ENCODE measurements at regions not wholly inside any gene's neighbourhood (a gene's known extent, or its start where the extent isn't known, plus 50 kb on each side); places are given as distances from the start of the nearest gene placed in this dataset.
"Not testable (repeated sequence)": the region's sequence is repeated elsewhere in the genome, so short reads cannot be mapped to it uniquely, and the experiment has no call there.

DNA sequence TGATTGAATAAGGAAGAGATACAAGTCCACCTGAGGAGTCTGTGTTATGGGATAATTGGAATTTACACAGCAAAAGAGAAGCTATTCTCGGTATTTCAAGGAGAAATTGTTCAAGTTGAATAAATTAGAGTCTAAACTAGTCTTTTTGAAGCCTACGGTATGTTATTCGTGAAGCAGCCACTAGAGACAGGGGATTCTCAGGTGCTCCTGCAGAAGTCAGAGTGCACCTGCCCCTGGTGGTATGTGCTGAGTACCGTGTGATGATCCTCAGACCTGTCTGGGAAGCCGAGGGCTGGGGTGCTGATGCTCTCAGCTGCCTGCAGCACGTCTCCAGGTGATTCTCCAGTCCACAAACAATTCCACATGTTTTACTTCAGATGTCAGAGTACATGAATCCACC lies 1171.7 kb downstream of the RPIA start:
- H3K4me1 ChIP-seq (ENCODE audit: control insufficient read depth in 2 of 2, insufficient read depth in 2 of 2, low read length in 2 of 2); H3K9me3 ChIP-seq (ENCODE audit: control insufficient read depth in 2 of 2, insufficient read depth in 1 of 2, low read length in 1 of 2); H3K36me3 ChIP-seq (ENCODE audit: control insufficient read depth in 2 of 2, insufficient read depth in 2 of 2, low read length in 1 of 2); H3K4me3 ChIP-seq (ENCODE audit: low read length in 2 of 2); H3K27ac ChIP-seq (ENCODE audit: low read depth in 1 of 2, low read length in 1 of 2); DNase-seq (ENCODE audit: low read depth in 6 of 9, low spot score in 9 of 9); H3K27me3 ChIP-seq (ENCODE audit: control insufficient read depth in 2 of 2, insufficient read depth in 1 of 2, low read length in 1 of 2): not testable (repeated sequence)
- WGBS: no CpG with 5 or more reads among the region's 6 CpGs

DNA sequence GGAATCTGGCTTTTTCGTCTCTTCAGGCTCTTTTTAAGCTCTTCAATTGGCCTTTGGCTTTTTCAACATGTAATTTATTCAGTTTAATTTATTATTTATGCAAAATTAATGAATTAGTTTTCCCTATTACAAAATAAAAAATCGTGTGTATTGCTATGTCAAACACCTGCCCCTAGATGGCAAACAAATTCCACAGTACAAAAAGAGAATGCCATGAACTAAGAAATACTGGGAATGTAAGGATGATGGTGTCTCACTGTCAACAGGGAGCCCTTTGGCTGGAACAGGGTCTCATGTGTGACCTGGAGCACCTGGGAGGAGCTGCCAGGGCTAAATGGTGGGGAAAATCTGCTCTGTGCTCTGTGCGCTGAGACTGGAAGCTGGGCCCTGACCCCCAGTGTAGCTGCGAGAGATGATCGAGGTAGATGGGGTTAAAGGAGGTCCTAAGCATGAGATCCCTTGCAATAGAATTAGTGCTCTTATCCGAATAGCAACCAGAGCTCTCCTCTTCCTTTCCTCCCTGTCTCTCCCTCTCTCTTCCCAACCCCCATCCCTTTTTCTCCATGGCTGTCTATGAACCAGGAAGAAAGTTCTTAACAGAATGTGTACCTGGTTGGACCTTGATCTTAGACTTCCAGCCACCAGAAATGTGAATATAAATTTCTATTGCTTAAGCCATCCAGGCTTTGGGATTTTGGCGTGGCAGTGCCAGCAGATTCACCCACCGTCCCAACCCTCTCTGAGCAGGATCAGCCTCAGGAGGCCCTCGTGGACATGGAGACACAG lies 1183.5 kb downstream of the RPIA start:
- not testable (repeated sequence) for H3K36me3 ChIP-seq (ENCODE audit: control insufficient read depth in 2 of 2, insufficient read depth in 2 of 2, low read length in 1 of 2); H3K4me3 ChIP-seq (ENCODE audit: low read length in 2 of 2); H3K27ac ChIP-seq (ENCODE audit: low read depth in 1 of 2, low read length in 1 of 2); H3K9me3 ChIP-seq (ENCODE audit: control insufficient read depth in 2 of 2, insufficient read depth in 1 of 2, low read length in 1 of 2); H3K27me3 ChIP-seq (ENCODE audit: control insufficient read depth in 2 of 2, insufficient read depth in 1 of 2, low read length in 1 of 2); DNase-seq (ENCODE audit: low read depth in 6 of 9, low spot score in 9 of 9); H3K4me1 ChIP-seq (ENCODE audit: control insufficient read depth in 2 of 2, insufficient read depth in 2 of 2, low read length in 2 of 2)
- WGBS: 74% methylated on average over 4 of the region's 9 CpGs

DNA sequence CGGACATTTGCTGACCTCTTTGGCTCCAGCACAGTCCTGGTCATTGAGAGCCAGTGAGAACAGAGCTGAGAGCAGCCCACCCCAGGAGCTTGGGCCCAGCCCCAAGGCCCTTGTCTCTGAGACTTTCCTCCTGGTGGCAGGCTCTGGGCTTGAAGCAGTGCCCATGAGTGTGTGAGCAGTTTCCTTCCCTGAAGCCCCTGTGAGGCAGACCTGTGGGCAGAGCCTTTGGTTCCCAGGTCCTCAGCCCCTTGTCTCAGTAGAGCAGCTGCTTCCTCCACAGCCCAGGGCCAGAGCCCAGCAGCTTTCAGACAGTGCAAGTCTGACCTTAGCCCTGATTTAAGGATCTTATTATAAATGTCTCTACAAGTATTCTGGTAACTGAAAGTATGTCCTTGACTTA lies 1185.0 kb downstream of the RPIA start:
- H3K4me1 ChIP-seq (ENCODE audit: control insufficient read depth in 2 of 2, insufficient read depth in 2 of 2, low read length in 2 of 2); H3K4me3 ChIP-seq (ENCODE audit: low read length in 2 of 2); H3K9me3 ChIP-seq (ENCODE audit: control insufficient read depth in 2 of 2, insufficient read depth in 1 of 2, low read length in 1 of 2); H3K27me3 ChIP-seq (ENCODE audit: control insufficient read depth in 2 of 2, insufficient read depth in 1 of 2, low read length in 1 of 2); DNase-seq (ENCODE audit: low read depth in 6 of 9, low spot score in 9 of 9); H3K27ac ChIP-seq (ENCODE audit: low read depth in 1 of 2, low read length in 1 of 2); H3K36me3 ChIP-seq (ENCODE audit: control insufficient read depth in 2 of 2, insufficient read depth in 2 of 2, low read length in 1 of 2): not testable (repeated sequence)
- no CpG with 5 or more reads among the region's 1 CpG for WGBS

DNA sequence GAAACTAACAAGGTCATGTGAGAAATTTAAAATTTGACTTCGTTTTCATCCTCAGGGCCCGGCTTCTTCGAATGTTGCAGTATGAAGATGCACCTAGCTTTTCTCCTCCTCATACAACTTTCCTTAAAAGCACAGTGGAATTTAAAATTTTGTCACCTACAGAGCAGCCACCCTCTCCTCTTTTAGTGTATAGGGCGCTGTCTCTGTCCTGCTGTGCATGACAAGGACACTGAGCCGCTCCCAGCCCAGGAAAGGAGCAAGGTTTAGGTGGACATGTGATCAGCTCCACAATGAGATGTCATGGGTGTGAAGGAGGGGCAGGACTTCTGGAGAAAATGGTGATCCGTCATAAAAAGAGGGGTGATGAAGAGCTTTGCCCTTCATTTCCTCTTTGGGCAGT lies 1185.4 kb downstream of the RPIA start:
- H3K27me3 ChIP-seq (ENCODE audit: control insufficient read depth in 2 of 2, insufficient read depth in 1 of 2, low read length in 1 of 2); H3K27ac ChIP-seq (ENCODE audit: low read depth in 1 of 2, low read length in 1 of 2); DNase-seq (ENCODE audit: low read depth in 6 of 9, low spot score in 9 of 9); H3K9me3 ChIP-seq (ENCODE audit: control insufficient read depth in 2 of 2, insufficient read depth in 1 of 2, low read length in 1 of 2); H3K36me3 ChIP-seq (ENCODE audit: control insufficient read depth in 2 of 2, insufficient read depth in 2 of 2, low read length in 1 of 2); H3K4me1 ChIP-seq (ENCODE audit: control insufficient read depth in 2 of 2, insufficient read depth in 2 of 2, low read length in 2 of 2); H3K4me3 ChIP-seq (ENCODE audit: low read length in 2 of 2): not testable (repeated sequence)
- WGBS: 85% methylated on average over 6 of the region's 6 CpGs

DNA sequence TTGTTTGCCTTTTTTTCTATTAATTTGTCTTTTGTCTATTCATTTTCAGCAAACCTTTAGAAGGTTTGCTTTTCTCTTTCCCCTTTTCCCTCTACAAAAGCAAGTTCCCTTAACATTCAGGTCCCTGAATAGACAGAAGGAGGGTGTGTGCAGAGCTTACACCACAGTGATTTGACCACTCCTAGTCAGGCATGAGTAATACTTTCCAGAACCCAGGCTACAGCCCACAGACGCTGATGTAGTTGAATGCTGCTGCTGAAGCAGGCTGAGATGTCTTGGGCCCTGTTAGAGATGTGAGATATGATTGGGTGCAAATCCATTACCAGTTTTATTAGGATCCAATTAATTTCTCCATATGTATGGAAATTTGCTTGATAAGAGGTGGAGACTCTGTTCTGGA lies 1191.4 kb downstream of the RPIA start:
- not testable (repeated sequence) for DNase-seq (ENCODE audit: low read depth in 6 of 9, low spot score in 9 of 9); H3K36me3 ChIP-seq (ENCODE audit: control insufficient read depth in 2 of 2, insufficient read depth in 2 of 2, low read length in 1 of 2)
- 72% methylated on average over 1 of the region's 1 CpG for WGBS

DNA sequence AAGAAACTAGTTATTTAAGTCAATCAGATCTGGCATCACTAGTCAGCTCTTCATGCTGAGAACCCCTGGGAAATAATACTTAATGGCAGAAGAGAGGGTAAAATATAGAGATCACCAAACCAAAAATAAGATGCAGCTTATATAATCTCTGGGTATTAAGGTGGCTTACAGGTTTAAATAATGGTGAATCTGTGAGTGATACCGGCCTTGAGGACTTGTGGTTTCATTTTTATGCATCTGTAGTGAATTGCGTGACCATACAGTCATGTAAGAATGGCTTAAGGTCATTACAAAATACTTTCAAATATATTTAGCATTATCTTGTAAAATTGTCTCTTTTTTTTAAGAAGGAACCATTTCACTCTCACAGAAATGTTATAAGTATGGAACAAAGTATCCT lies 1192.2 kb downstream of the RPIA start:
- 76% methylated on average over 2 of the region's 2 CpGs for whole genome bisulfite sequencing
- H3K4me3 ChIP-seq (ENCODE audit: low read length in 2 of 2); H3K36me3 ChIP-seq (ENCODE audit: control insufficient read depth in 2 of 2, insufficient read depth in 2 of 2, low read length in 1 of 2); H3K27ac ChIP-seq (ENCODE audit: low read depth in 1 of 2, low read length in 1 of 2); DNase-seq (ENCODE audit: low read depth in 6 of 9, low spot score in 9 of 9); H3K9me3 ChIP-seq (ENCODE audit: control insufficient read depth in 2 of 2, insufficient read depth in 1 of 2, low read length in 1 of 2); H3K4me1 ChIP-seq (ENCODE audit: control insufficient read depth in 2 of 2, insufficient read depth in 2 of 2, low read length in 2 of 2); H3K27me3 ChIP-seq (ENCODE audit: control insufficient read depth in 2 of 2, insufficient read depth in 1 of 2, low read length in 1 of 2): not testable (repeated sequence)

More for the DNA sequence above, 1191.4 kb downstream of the RPIA start:
- not testable (repeated sequence) for H3K27me3 ChIP-seq (ENCODE audit: control insufficient read depth in 2 of 2, insufficient read depth in 1 of 2, low read length in 1 of 2); H3K4me1 ChIP-seq (ENCODE audit: control insufficient read depth in 2 of 2, insufficient read depth in 2 of 2, low read length in 2 of 2); H3K27ac ChIP-seq (ENCODE audit: low read depth in 1 of 2, low read length in 1 of 2); H3K9me3 ChIP-seq (ENCODE audit: control insufficient read depth in 2 of 2, insufficient read depth in 1 of 2, low read length in 1 of 2); H3K4me3 ChIP-seq (ENCODE audit: low read length in 2 of 2)

DNA sequence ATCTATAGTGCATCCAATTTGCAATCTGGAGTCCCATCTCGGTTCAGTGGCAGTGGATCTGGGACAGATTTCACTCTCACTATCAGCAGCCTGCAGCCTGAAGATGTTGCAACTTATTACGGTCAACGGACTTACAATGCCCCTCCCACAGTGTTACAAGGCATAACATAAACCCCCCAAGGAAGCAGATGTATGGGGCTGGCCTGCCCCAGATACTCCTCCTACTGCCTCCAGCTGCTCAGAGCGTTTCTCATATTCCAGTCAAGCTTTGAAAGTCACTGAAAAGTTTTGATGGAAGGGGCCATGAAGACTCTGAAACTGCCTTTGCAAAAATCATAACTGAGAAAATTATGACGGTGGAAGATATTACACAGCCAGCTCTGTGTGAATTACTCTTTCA lies 1193.6 kb downstream of the RPIA start:
- H3K27ac ChIP-seq (ENCODE audit: low read depth in 1 of 2, low read length in 1 of 2); H3K27me3 ChIP-seq (ENCODE audit: control insufficient read depth in 2 of 2, insufficient read depth in 1 of 2, low read length in 1 of 2); DNase-seq (ENCODE audit: low read depth in 6 of 9, low spot score in 9 of 9); H3K36me3 ChIP-seq (ENCODE audit: control insufficient read depth in 2 of 2, insufficient read depth in 2 of 2, low read length in 1 of 2); H3K4me3 ChIP-seq (ENCODE audit: low read length in 2 of 2); H3K4me1 ChIP-seq (ENCODE audit: control insufficient read depth in 2 of 2, insufficient read depth in 2 of 2, low read length in 2 of 2); H3K9me3 ChIP-seq (ENCODE audit: control insufficient read depth in 2 of 2, insufficient read depth in 1 of 2, low read length in 1 of 2): not testable (repeated sequence)
- 22% methylated on average over 1 of the region's 5 CpGs for WGBS

DNA sequence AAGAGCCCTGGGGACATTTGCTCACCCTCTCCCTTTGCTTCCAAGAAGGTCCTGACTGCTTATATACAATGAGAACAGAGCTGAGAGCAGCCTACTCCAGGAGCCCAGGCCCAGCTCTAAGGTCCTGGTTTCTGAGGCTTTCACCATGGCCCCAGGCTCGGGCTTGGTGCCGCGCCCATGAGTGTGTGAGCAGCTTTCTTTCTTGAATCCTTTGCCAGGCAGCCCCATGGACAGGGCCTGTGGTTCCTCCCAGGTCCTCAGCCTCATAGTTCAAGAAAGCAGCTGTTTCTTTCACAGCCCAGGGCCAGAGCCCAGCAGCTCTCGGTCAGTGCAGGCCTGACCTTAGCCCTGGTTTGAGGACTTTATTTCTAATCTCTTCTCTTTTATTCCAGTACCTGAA lies 1197.2 kb downstream of the RPIA start:
- not testable (repeated sequence) for DNase-seq (ENCODE audit: low read depth in 6 of 9, low spot score in 9 of 9); H3K27me3 ChIP-seq (ENCODE audit: control insufficient read depth in 2 of 2, insufficient read depth in 1 of 2, low read length in 1 of 2); H3K36me3 ChIP-seq (ENCODE audit: control insufficient read depth in 2 of 2, insufficient read depth in 2 of 2, low read length in 1 of 2); H3K9me3 ChIP-seq (ENCODE audit: control insufficient read depth in 2 of 2, insufficient read depth in 1 of 2, low read length in 1 of 2); H3K4me1 ChIP-seq (ENCODE audit: control insufficient read depth in 2 of 2, insufficient read depth in 2 of 2, low read length in 2 of 2); H3K4me3 ChIP-seq (ENCODE audit: low read length in 2 of 2); H3K27ac ChIP-seq (ENCODE audit: low read depth in 1 of 2, low read length in 1 of 2)
- WGBS: no CpG with 5 or more reads among the region's 4 CpGs

DNA sequence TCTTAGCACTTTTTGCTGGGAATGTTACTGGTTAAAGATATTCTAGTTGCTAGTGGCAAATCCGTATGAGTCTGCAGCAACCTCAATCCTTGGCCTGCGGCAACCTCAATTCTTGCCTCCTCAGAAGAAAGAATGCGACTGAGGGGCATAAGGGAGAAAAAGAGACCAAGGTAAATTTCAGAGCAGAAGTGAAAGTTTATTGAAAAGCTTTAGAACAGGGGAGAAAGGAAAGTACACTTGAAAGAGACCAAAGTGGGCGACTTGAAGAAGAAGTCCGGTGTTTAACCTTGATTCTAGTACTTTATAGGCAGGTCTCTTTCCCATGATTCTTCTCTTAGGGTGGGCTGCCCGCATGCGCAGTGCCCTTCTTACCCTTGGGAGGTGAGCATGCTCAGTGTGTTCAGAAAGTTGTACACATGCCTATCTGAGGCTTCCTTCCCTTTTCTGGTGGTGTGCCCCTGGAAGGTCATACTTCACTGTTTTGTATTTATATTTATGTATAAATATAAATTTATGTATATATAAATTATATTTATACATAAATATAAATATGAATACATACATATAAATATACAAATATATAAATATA lies 1198.8 kb downstream of the RPIA start:
- WGBS: no CpG with 5 or more reads among the region's 7 CpGs
- not testable (repeated sequence) for H3K27me3 ChIP-seq (ENCODE audit: control insufficient read depth in 2 of 2, insufficient read depth in 1 of 2, low read length in 1 of 2); H3K36me3 ChIP-seq (ENCODE audit: control insufficient read depth in 2 of 2, insufficient read depth in 2 of 2, low read length in 1 of 2); H3K4me3 ChIP-seq (ENCODE audit: low read length in 2 of 2); DNase-seq (ENCODE audit: low read depth in 6 of 9, low spot score in 9 of 9); H3K4me1 ChIP-seq (ENCODE audit: control insufficient read depth in 2 of 2, insufficient read depth in 2 of 2, low read length in 2 of 2); H3K27ac ChIP-seq (ENCODE audit: low read depth in 1 of 2, low read length in 1 of 2); H3K9me3 ChIP-seq (ENCODE audit: control insufficient read depth in 2 of 2, insufficient read depth in 1 of 2, low read length in 1 of 2)
